ENCODE measurements at regions not wholly inside any gene's neighbourhood (a gene's known extent, or its start where the extent isn't known, plus 50 kb on each side); places are given as distances from the start of the nearest gene placed in this dataset.

- H2BK12ac ChIP-seq (ENCODE audit: insufficient read length, low read depth, low read length) = no peak overlapping the region
- H3K27me3 ChIP-seq (ENCODE audit: insufficient read depth, low read length) = no peaks in the 10 kb centered on the region
- no peak overlapping the region for H3K56ac ChIP-seq (ENCODE audit: insufficient read length, low read depth, low read length)
- no peak overlapping the region for H2BK20ac ChIP-seq (ENCODE audit: low read depth, low read length, poor library complexity, severe bottlenecking)
- no peaks in the 10 kb centered on the region for H3K23me2 ChIP-seq (ENCODE audit: insufficient read length, low read depth, low read length, poor library complexity, severe bottlenecking)
- WGBS (ENCODE audit: extremely low coverage, insufficient read length, low lambda C conversion rate) = no CpG with 5 or more reads among the region's 4 CpGs
- Mint-ChIP-seq H3K9me3 (peaks cover 2 to 3% of the 10 kb centered on the region in 2 experiments; a peak in 2 of 5 replicates), H3K27me3 (ENCODE audit: low read depth) (peaks cover 12% of the 10 kb centered on the region), H3K27ac (no peak overlapping the region), H3K4me1 (peaks cover 0 to 6% of the 10 kb centered on the region in 2 experiments; a peak in 2 of 4 replicates), H3K4me3 (no peak overlapping the region), H3K36me3 (ENCODE audit: insufficient read depth in 1 of 3, low read depth in 3 of 3) (peaks cover 0 to 3% (median 0%) of the 10 kb centered on the region in 3 experiments; a peak in 1 of 7 replicates)
- no peaks in the 10 kb centered on the region for H3K4me1 ChIP-seq (ENCODE audit: insufficient read depth, low read length)
- no peaks in the 10 kb centered on the region for H3K79me2 ChIP-seq (ENCODE audit: insufficient read depth, low read length)
- H3K23ac ChIP-seq (ENCODE audit: insufficient read length, low read depth, low read length) = no peak overlapping the region
- no peak overlapping the region for H2BK120ac ChIP-seq (ENCODE audit: low read depth, low read length, poor library complexity, severe bottlenecking)
- no peak overlapping the region for H2BK5ac ChIP-seq (ENCODE audit: insufficient read length, low read length)
- no peaks in the 10 kb centered on the region for H3K79me1 ChIP-seq (ENCODE audit: insufficient read depth, low read depth, low read length, poor library complexity, severe bottlenecking)
- no peak overlapping the region for H3K18ac ChIP-seq (ENCODE audit: insufficient read length, low read depth, low read length)
- H2AK5ac ChIP-seq (ENCODE audit: insufficient read length, low read length) = no peak overlapping the region
- H4K5ac ChIP-seq (ENCODE audit: insufficient read length, low read depth, low read length) = no peak overlapping the region
- no peak overlapping the region for H4K8ac ChIP-seq (replicated peaks; ENCODE audit: insufficient read length, low read depth, low read length)
- no peak overlapping the region for H4K91ac ChIP-seq (ENCODE audit: insufficient read length, low read depth, low read length)
- H2AFZ ChIP-seq (ENCODE audit: low read length) = no peak overlapping the region
- H3K9ac ChIP-seq (ENCODE audit: extremely low read depth, insufficient read length, low read length) = no peak overlapping the region
- H3K14ac ChIP-seq (ENCODE audit: insufficient read depth, low read length) = no peak overlapping the region
- no peak overlapping the region for H3T11ph ChIP-seq (ENCODE audit: low read length)
- no peak overlapping the region for H3K4ac ChIP-seq (ENCODE audit: low read depth, low read length)
- H2BK15ac ChIP-seq (ENCODE audit: low read depth, low read length) = no peak overlapping the region
- no peaks in the 10 kb centered on the region for H3K9me3 ChIP-seq (ENCODE audit: control insufficient read depth, low read depth, low read length)
- TF ChIP-seq, protein P1, sequence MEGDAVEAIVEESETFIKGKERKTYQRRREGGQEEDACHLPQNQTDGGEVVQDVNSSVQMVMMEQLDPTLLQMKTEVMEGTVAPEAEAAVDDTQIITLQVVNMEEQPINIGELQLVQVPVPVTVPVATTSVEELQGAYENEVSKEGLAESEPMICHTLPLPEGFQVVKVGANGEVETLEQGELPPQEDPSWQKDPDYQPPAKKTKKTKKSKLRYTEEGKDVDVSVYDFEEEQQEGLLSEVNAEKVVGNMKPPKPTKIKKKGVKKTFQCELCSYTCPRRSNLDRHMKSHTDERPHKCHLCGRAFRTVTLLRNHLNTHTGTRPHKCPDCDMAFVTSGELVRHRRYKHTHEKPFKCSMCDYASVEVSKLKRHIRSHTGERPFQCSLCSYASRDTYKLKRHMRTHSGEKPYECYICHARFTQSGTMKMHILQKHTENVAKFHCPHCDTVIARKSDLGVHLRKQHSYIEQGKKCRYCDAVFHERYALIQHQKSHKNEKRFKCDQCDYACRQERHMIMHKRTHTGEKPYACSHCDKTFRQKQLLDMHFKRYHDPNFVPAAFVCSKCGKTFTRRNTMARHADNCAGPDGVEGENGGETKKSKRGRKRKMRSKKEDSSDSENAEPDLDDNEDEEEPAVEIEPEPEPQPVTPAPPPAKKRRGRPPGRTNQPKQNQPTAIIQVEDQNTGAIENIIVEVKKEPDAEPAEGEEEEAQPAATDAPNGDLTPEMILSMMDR (conservative IDR thresholded peaks at IDR 0.05) = no peak
- H3K27ac ChIP-seq (ENCODE audit: insufficient read length, low read depth, low read length) = no peak overlapping the region
- no peaks in the 10 kb centered on the region for H4K20me1 ChIP-seq (ENCODE audit: control insufficient read depth, insufficient read depth, insufficient read length)
- H3K4me2 ChIP-seq (ENCODE audit: insufficient read depth, insufficient read length, low read length) = no peak overlapping the region
- DNase-seq = no peak
Observed at GRCh38 chr12:127339065-127339464, 927.9 kb upstream of the TMEM132C start.

Measured in H9 (cell line).